HAP-1 (cell line): ENCODE measurements at regions not wholly inside any gene's neighbourhood (a gene's known extent, or its start where the extent isn't known, plus 50 kb on each side); places are given as distances from the start of the nearest gene placed in this dataset.

Source experiments
- DNase-seq, 2 experiments: peaks; one replicate each; pipeline ENCODE4 v3.0.0-alpha.2; 2016 to 2020; ENCODE audit warnings: low spot score in 2 of 2
- H3K27me3 ChIP-seq: fragments of 250-450 bp; sonication (Bioruptor Pico); 2 replicates; pipeline ENCODE4 v1.5.1; 2020; ENCODE audit warnings: low read depth, mild to moderate bottlenecking, moderate library complexity
- H3K36me3 ChIP-seq: fragments of 250-450 bp; sonication (Bioruptor Pico); replicated peaks from 2 replicates; pipeline ENCODE4 v1.5.1; 2020; ENCODE audit warnings: mild to moderate bottlenecking
- H3K4me1 ChIP-seq: fragments of 250-450 bp; sonication (Bioruptor Pico); 2 replicates; pipeline ENCODE4 v1.5.1; 2020; ENCODE audit warnings: mild to moderate bottlenecking
- H3K4me3 ChIP-seq: fragments of 250-450 bp; sonication (Bioruptor Pico); 2 replicates; pipeline ENCODE4 v1.5.1; 2020; ENCODE audit warnings: mild to moderate bottlenecking, moderate library complexity
- H3K9me3 ChIP-seq: fragments of 250-450 bp; sonication (Bioruptor Pico); 2 replicates; pipeline ENCODE4 v1.5.1; 2020; ENCODE audit warnings: mild to moderate bottlenecking, moderate library complexity
- in situ Hi-C: fragments of 300-500 bp; cut with MboI; formaldehyde crosslinking; loops from 3 replicates; pipeline ENCODE4 v1.14.3; 2020; ENCODE audit warnings: low sequenced_read_pairs, inconsistent platforms, mixed read lengths

- Histone ChIP-seq H3K4me1 (no peaks in the 10 kb centered on the region; the same call in 1 of the 2 replicates), H3K9me3 (no peaks in the 10 kb centered on the region), H3K4me3 (no peak overlapping the region), H3K27me3 (no peaks in the 10 kb centered on the region; the same call in 1 of the 2 replicates), H3K36me3 (no peaks in the 10 kb centered on the region)
- DNase-seq = no peak
- in situ Hi-C loops = no loop called here
Measured at GRCh38 chr20:17858450-17859001, 110.1 kb downstream of the SNX5 start.

- Histone ChIP-seq H3K36me3 (no peaks in the 10 kb centered on the region), H3K4me1 (no peaks in the 10 kb centered on the region; the same call in 1 of the 2 replicates), H3K9me3 (no peaks in the 10 kb centered on the region), H3K4me3 (no peak overlapping the region), H3K27me3 (no peaks in the 10 kb centered on the region; the same call in 1 of the 2 replicates)
- no peak for DNase-seq
- in situ Hi-C loops = no loop called here
Measured at GRCh38 chr20:17857639-17858449, 110.8 kb downstream of the SNX5 start.

- Histone ChIP-seq H3K4me3 (no peak overlapping the region), H3K36me3 (no peaks in the 10 kb centered on the region), H3K27me3 (no peaks in the 10 kb centered on the region; the same call in 1 of the 2 replicates), H3K9me3 (no peaks in the 10 kb centered on the region), H3K4me1 (no peaks in the 10 kb centered on the region; the same call in 1 of the 2 replicates)
- DNase-seq = no peak
- in situ Hi-C loops = no loop called here
Measured at GRCh38 chr20:17856837-17857605, 111.6 kb downstream of the SNX5 start.

GRCh38 chr20:17856024-17856564 is 112.5 kb downstream of the SNX5 start:
- no peaks in the 10 kb centered on the region; the same call in 1 of the 2 replicates for H3K4me1 ChIP-seq
- no peak overlapping the region for H3K4me3 ChIP-seq
- in situ Hi-C loops = no loop called here
- no peaks in the 10 kb centered on the region; the same call in 1 of the 2 replicates for H3K27me3 ChIP-seq
- no peaks in the 10 kb centered on the region for H3K36me3 ChIP-seq
- H3K9me3 ChIP-seq = no peaks in the 10 kb centered on the region
- peak in 1 of 2 experiments; percentile 8 for DNase-seq

GRCh38 chr20:17854307-17854903 is 114.2 kb downstream of the SNX5 start:
- Histone ChIP-seq H3K4me3 (no peak overlapping the region), H3K4me1 (no peaks in the 10 kb centered on the region; the same call in 1 of the 2 replicates), H3K27me3 (no peaks in the 10 kb centered on the region; the same call in 1 of the 2 replicates), H3K36me3 (no peaks in the 10 kb centered on the region), H3K9me3 (no peaks in the 10 kb centered on the region)
- peak; percentile 9 to 55 for DNase-seq
- in situ Hi-C loops = no loop called here

GRCh38 chr20:17852323-17852722 is 116.3 kb downstream of the SNX5 start:
- H3K9me3 ChIP-seq = no peaks in the 10 kb centered on the region
- in situ Hi-C loops = no loop called here
- H3K4me3 ChIP-seq = no peak overlapping the region
- H3K36me3 ChIP-seq = no peaks in the 10 kb centered on the region
- H3K4me1 ChIP-seq = no peaks in the 10 kb centered on the region; the same call in 1 of the 2 replicates
- no peaks in the 10 kb centered on the region; the same call in 1 of the 2 replicates for H3K27me3 ChIP-seq
- no peak for DNase-seq

GRCh38 chr20:17850684-17851026 is 117.9 kb downstream of the SNX5 start:
- in situ Hi-C loops = no loop called here
- H3K4me1 ChIP-seq = no peaks in the 10 kb centered on the region
- H3K36me3 ChIP-seq = no peaks in the 10 kb centered on the region
- no peak overlapping the region for H3K4me3 ChIP-seq
- no peaks in the 10 kb centered on the region for H3K9me3 ChIP-seq
- DNase-seq = no peak
- no peaks in the 10 kb centered on the region; the same call in 1 of the 2 replicates for H3K27me3 ChIP-seq

- Histone ChIP-seq H3K36me3 (no peaks in the 10 kb centered on the region), H3K4me1 (no peaks in the 10 kb centered on the region), H3K27me3 (no peaks in the 10 kb centered on the region; the same call in 1 of the 2 replicates), H3K9me3 (no peaks in the 10 kb centered on the region), H3K4me3 (no peak overlapping the region)
- in situ Hi-C loops = no loop called here
- DNase-seq = no peak
Measured at GRCh38 chr20:17849901-17850683, 118.5 kb downstream of the SNX5 start.

GRCh38 chr20:17849138-17849900 is 119.3 kb downstream of the SNX5 start:
- no peaks in the 10 kb centered on the region for H3K36me3 ChIP-seq
- H3K27me3 ChIP-seq = no peaks in the 10 kb centered on the region; the same call in 1 of the 2 replicates
- H3K4me1 ChIP-seq = no peaks in the 10 kb centered on the region
- in situ Hi-C loops = no loop called here
- H3K9me3 ChIP-seq = no peaks in the 10 kb centered on the region
- no peak for DNase-seq
- H3K4me3 ChIP-seq = no peak overlapping the region

GRCh38 chr20:17848249-17849048 is 120.1 kb downstream of the SNX5 start:
- Histone ChIP-seq H3K36me3 (no peaks in the 10 kb centered on the region), H3K9me3 (no peaks in the 10 kb centered on the region), H3K27me3 (no peaks in the 10 kb centered on the region; the same call in 1 of the 2 replicates), H3K4me3 (no peak overlapping the region), H3K4me1 (no peaks in the 10 kb centered on the region)
- in situ Hi-C loops = no loop called here
- DNase-seq = no peak

- H3K27me3 ChIP-seq = no peaks in the 10 kb centered on the region
- no peaks in the 10 kb centered on the region for H3K4me1 ChIP-seq
- no peaks in the 10 kb centered on the region for H3K9me3 ChIP-seq
- no peaks in the 10 kb centered on the region for H3K36me3 ChIP-seq
- in situ Hi-C loops = no loop called here
- H3K4me3 ChIP-seq = no peak overlapping the region
- no peak for DNase-seq
Measured at GRCh38 chr20:17845701-17846475, 122.7 kb downstream of the SNX5 start.
